ENCODE measurements at regions not wholly inside any gene's neighbourhood (a gene's known extent, or its start where the extent isn't known, plus 50 kb on each side); places are given as distances from the start of the nearest gene placed in this dataset.

- DNase-seq (ENCODE audit: low read depth) = peak; percentile 50
Measured at GRCh38 chr7:13416071-13416470, 573.4 kb downstream of the ETV1 start.

GRCh38 chr7:13416544-13416943 lies 572.9 kb downstream of the ETV1 start:
- no peak for DNase-seq (ENCODE audit: low read depth)

DNA sequence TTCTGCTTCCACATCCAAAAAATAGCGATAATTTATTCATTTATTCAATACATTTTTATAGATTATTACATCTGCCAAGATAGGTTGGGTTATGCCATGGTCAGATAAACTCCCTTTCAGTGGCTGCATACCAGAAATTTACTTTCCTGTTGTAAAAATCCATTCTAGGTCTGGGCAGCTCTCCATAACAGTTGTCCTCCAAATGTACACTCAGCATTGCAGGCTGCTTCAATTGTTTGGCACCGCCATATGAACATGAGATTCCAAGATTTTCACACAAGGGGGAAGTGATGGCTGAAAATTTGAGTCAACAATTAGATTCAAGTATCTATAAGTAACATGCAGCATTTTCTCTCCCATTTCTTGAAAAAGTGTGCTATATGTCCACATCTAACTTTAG lies 568.7 kb downstream of the ETV1 start:
- DNase-seq (ENCODE audit: low read depth) = no peak

GRCh38 chr7:13421776-13422175 lies 567.7 kb downstream of the ETV1 start:
- no peak for DNase-seq (ENCODE audit: low read depth)

GRCh38 chr7:13433946-13434345 lies 555.5 kb downstream of the ETV1 start:
- DNase-seq (ENCODE audit: low read depth) = no peak

DNA sequence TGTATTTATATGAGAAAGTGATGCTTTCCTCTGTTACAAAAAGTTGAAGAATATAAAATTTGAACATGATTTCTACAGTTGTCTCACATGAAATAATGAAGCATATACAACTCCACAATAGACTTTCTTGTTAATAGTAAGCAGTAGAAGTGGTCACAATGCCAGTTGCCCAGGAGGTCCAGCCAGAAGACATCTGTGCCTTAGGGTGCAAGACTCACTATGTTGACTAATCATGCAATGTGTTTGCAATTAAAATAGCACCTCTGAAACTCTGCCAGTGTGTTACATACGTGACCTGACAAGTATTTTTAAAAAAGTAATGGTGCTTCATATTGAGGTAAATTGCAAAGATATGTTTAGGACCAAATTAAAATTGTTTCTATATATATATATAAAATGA lies 547.2 kb downstream of the ETV1 start:
- no peak for DNase-seq (ENCODE audit: low read depth)

DNA sequence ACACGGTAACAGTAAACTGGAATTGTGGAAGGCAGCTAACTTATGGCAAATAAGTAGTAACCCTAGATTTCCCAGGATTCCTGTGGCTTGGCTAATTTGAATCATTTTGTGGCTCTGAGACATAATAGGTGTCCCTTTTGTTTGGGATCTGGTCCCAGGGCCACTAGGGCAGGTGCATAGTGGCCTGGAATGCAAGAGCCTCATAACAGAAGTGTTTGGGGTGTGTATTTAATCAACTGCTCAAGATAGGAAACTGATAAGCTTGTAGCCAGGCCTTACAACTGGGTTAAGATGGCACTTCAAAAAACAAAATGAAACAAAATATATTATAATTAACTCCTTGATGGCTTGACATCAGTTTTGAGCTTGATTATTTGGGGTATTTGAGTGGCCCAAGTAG lies 541.8 kb downstream of the ETV1 start:
- DNase-seq (ENCODE audit: low read depth) = no peak

DNA sequence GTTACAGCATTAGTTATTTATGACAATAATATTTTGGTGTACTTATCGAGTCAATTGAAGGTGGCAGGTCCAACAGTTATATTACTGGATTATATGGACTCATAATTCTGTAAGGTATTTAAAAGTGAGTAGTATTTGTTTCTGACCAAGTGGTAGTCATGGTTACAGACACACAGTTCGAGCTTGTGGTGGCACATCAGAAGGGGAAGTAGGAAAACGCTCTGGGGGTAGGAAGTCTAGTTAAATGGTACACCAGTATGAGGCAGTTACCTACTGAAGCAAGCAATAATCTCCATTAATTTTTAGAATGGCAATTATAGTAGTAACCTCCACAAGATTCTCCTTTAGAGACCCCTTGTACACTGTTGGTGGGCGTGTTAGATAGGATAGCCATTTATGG lies 541.2 kb downstream of the ETV1 start:
- DNase-seq (ENCODE audit: low read depth) = no peak

GRCh38 chr7:13449460-13449859 lies 540.0 kb downstream of the ETV1 start:
- DNase-seq (ENCODE audit: low read depth) = no peak

GRCh38 chr7:13454916-13455592 lies 534.4 kb downstream of the ETV1 start:
- DNase-seq (ENCODE audit: low read depth) = no peak

DNA sequence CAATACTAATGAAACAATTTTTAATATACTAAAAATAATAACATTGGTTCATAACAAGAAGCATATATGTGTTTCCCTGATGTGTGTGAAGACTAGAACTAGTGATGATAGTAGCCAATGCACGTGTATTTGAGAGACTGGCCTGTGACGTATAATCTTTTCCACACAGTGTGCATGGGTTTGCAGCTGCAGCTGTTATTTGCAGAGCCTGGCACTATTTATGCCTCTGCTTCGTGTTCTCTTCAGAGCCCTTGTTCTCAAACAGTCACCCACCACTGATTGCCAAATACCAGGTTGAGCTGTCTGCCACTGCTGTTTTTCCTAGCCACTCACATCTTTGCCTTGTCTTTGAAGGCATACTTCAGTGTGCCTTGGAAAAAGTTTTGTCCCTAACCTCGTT lies 531.7 kb downstream of the ETV1 start:
- DNase-seq (ENCODE audit: low read depth) = no peak

DNA sequence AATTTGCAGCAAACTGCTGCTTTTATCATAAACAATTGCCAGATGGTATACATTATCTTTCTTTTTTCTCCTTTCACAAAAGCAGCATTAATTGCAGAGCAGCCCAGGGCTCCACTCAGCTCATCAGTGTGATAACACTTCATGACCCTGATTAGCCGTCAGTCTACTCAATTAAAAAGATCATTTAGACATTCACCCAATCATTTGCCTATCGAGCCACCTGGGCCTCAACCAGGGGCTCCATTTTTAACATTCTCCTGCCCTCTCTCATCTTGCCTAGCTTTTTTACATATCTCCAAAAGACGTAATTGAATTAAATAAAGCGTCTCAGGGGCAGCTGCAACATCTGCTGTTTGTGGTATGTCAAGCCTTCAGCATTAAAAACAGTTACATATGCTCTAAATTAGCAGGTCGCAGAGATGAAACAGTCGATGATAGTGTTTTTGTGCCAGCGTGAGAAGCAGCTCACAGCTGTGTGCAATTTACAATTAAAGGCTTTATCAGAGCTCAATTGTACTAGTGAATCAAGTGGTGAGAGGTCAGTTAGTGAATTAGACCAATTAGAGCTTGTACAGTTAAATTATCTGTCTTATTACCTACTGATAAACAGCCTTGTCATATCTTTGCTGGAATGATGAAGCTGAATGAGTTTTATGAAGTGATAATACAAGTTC lies 522.5 kb downstream of the ETV1 start:
- no peak for DNase-seq (ENCODE audit: low read depth)

DNA sequence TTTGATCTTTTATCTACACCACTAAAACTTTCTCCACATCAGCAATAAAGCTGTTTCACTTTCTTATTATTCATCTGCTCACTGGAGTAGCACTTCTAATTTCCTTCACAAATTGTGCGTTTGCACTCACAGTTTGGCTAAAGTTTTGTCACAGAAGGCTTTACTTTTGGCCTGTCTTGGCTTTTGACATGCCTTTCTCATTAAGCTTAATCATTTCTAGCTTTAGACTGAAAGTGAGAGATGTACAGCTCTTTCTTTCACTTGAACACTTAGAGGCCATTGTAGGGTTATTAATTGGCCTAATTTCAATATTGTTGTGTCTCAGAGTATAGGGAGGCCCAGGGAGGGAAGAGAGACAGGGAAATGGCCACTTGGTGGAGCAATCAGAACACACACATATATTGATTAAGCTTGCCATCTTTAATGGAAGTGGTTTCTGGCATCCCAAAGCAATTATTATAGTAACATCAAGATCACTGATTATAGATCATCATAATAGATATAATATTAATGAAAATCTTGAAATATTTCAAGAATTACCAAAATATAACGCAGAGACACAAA lies 512.5 kb downstream of the ETV1 start:
- DNase-seq (ENCODE audit: low read depth) = no peak

GRCh38 chr7:13489386-13489785 lies 500.1 kb downstream of the ETV1 start:
- DNase-seq (ENCODE audit: low read depth) = no peak

DNA sequence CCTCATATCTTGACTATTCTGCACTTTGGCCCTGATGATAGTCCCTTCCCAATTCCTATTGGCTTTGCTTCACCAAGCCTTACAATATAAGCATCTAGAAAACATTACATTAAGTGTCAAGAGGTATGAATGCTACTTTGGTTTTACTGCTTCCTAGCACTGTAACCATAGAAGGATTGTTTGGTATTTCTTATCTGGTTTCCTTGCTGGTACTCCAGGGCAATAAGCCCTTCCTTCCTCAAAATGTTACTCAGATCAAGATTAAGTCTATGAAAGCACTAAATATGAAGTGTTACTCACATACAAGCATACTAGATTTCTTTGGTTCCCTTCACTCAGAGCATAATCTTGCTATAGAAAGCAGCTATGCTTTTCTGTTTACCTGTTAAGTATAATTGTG lies 492.5 kb downstream of the ETV1 start:
- no peak for DNase-seq (ENCODE audit: low read depth)

DNA sequence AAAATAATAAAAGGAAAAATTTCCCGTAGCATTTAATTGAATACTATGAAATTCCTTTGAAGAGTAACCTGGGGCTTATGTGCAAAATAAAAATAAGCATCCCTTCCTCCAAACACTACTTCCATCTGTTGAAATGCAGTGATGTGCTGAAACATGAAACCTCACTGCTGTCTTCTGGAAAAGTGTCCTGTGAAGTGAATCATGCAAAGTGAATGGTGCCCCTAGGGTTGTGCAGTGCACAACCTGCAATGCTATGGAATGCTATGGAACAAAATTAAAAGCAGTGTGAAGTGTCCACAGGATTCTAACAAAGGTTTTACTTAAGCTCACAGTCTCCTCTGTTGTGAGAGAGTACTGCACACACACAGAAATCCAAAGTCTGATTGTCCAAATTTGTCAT lies 480.9 kb downstream of the ETV1 start:
- DNase-seq (ENCODE audit: low read depth) = no peak

- DNase-seq (ENCODE audit: low read depth) = no peak
Measured at GRCh38 chr7:13518738-13519137, 470.7 kb downstream of the ETV1 start.

DNA sequence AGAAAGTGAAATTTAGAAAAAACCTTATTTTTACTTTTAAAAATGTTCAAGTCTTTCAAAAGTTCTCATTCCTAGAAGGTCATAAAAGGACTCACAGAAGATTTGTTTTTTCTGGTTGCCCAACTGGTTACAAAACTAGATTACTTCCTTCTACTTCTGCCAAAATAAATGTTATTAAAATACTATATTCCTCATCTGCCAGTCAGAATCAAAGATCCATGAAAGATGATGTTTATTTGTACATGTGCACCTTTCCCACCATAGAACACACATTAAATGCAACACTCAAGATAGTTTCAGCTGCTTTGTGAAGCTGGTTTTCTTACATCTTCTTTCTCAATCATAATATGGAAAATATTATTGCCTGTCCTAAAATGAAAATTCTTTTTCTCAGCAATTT lies 465.4 kb downstream of the ETV1 start:
- no peak for DNase-seq (ENCODE audit: low read depth)

GRCh38 chr7:13532028-13532753 lies 457.3 kb downstream of the ETV1 start:
- DNase-seq (ENCODE audit: low read depth) = no peak

- no peak for DNase-seq (ENCODE audit: low read depth)
Measured at GRCh38 chr7:13538669-13539068, 450.8 kb downstream of the ETV1 start.

DNA sequence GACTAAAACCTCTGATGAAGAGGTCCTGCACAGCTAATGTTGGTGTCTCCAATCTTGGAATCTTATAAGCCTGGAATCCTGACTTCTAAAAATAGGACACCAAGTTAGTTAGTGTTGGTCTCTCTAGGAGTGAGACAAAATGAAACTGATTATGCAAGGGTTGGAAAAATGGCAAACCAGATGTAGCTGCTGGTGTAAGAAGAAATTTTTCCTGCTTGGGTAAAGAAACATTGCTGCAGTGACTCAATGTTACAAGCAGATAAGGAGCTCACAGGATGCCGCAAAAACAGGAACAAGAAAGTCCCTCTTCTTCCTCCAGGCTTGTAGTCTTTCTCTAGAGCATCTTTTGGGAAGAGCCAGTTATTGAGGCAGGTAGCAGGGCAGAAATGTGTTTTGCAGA lies 449.0 kb downstream of the ETV1 start:
- peak; percentile 14 for DNase-seq (ENCODE audit: low read depth)

DNA sequence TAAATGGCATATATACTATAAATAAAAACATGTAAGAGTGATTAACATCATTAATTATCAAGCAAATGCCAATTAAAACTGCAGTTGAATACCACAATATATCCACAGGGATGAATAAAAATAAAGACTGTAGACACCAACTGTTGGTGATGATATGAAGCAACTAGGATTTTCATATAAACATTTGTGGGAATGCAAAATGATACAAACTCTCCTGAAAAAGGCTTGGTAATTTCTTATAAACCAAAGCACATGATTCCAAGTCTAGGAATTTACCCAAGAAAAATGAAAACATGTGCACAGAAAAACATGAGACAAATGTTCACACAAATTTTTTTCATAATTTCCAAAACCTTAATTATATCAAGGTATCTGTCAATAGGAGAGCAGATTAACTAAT lies 448.1 kb downstream of the ETV1 start:
- no peak for DNase-seq (ENCODE audit: low read depth)
